Bone marrow (tissue), 2 donors: ENCODE measurements at regions not wholly inside any gene's neighbourhood (a gene's known extent, or its start where the extent isn't known, plus 50 kb on each side); places are given as distances from the start of the nearest gene placed in this dataset.
"Not testable (repeated sequence)": the region's sequence is repeated elsewhere in the genome, so short reads cannot be mapped to it uniquely, and the experiment has no call there.

ENCODE experiments used
- DNase-seq, 2 donors: peaks; one replicate each; lab custom pipeline; 2025; lab: John Stamatoyannopoulos, UW

DNA sequence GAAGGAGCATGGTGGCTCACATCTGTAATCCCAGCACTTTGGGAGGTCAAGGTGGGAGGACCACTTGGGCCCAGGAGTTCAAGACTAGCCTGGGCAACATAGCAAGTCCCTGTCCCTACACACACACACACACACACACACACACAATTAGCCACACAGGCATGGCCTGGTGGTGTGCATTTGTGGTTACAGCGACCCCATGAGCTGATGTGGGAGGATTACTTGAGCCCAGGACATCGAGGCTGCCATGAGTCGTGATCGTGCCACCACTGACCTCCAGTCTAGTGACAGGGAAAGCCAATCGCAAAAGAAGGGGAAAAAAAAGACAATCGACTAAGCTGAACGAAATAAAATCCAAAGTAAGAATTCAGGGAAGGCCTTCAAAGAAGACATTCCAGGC is 67.9 kb downstream of the TBX3 start:
- no peak for DNase-seq

DNA sequence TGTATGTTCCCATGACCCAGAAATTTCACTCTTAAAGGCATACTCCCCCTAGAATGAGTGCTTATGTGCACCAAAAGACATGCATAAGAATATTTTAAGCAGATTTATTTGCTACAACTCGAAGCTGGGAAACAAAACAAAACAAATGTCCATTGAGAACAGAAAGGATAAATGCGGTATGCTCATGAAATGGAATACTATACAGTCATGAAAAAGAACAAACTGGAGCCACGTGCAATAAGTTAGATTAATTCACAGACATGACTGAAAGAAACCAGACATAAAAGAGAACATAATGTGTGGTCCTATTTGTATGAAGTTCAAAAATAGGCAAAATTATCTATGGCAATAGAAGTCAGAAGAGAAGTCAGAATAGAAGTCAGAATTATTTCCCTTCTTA is 69.9 kb downstream of the TBX3 start:
- DNase-seq: no peak

DNA sequence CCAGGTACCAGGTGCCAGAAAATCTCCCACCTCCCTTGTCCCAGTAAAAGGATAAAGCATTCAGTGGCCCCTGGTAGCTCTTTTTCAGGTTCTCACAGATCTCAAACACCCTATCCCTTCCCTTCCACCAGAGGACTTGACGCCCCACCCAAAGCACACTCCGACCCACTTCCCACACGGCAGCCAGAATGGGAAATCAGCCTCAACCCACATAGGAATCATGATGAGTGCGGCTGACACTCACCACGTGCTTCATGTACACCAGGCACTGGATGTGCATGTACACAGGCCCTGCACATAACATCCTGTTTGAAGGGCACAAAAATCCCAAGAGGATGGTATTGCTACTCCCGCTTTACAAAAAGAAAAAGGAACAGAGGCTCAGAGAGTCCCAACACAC is 71.9 kb downstream of the TBX3 start:
- no peak for DNase-seq

DNA sequence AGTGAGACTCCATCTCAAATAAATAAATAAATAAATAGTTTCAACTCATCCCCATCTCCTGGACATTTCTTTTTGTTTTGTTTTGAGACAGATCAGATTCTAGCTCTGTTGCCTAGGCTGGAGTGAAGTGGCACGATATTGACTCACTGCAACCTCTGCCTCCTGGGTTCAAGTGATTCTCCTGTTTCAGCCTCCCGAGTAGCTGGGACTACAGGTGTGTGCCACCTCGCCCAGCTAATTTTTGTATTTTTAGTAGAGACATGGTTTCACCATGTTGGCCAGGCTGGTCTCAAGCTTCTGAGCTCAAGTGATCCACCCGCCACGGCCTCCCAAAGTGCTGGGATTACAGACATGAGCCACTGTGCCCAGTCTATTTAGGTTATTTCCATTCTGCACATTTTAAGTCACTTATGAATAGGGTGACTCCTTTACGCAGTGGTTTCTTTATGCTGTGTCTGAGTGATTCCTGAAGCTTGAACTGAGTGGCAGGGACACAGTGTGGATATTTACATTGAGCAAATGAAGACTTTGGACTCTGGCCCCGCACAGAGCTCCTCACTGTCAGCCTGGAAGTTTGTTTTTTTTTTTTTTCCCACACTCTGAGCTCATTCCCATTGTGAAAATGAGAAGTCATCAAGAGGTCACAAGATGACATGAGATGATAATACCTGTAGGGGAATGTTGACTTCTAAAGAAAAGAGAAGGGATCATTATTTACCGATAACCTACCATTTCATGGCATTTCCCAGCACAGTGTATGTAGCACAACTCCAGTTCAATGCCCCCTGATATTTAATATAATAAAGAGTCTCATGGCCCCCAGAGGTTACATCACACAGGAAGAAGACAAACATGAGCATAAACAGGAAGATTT is 72.6 kb downstream of the TBX3 start:
- no peak for DNase-seq

DNA sequence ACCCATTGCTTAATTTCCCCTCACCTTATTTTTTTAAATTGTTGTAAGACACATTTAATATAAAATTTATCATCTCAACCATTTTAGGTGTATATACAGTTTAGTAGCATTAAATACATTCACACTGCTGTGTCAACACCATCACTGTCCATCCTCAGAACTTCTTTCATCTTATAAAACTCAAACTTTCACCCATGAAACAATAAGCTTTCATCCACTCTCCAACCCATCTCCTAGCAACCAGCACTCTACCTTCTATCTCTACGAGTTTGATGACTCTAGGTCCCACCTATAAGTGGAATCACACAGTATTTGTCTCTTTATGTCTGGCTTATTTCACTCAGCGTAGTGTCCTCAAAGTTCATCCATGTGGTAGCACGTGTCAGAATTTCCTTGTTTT is 75.5 kb downstream of the TBX3 start:
- no peak for DNase-seq

DNA sequence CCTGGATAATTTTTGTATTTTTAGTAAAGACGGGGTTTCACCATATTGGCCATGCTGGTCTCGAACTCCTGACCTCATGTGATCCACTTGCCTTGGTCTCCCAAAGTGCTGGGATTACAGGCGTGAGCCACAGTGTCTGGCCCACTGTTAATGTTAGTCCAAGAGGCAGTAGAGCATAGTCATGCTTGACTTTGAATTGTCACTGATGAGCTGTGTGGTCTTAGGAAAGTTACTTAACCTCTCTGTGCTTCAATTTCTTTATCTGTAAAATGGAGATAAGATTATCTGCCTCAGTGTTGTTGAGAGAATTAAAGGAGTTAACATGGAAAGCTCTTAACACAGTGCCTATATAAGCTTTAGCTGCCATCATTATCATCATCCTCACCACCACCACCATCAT is 78.1 kb downstream of the TBX3 start:
- DNase-seq: no peak

DNA sequence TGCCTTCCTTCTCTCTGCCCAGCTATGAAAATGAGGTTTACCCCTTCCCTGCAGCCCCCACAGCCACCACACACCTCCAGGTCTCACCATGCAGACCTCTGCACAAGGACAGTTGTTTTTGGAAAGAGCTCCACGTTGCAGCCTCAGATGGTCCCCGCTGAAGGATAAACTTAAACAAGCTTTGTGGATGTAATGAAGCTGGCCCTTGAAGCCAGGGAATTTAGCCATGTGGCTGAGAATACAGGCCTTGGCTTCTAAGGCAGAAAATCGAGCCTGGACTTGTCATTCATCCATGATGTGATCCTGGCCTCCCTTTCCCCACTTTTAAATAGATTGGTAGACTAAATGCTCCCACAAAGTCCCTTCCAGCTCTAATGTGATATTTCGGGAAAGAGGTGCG is 79.4 kb downstream of the TBX3 start:
- DNase-seq: no peak

DNA sequence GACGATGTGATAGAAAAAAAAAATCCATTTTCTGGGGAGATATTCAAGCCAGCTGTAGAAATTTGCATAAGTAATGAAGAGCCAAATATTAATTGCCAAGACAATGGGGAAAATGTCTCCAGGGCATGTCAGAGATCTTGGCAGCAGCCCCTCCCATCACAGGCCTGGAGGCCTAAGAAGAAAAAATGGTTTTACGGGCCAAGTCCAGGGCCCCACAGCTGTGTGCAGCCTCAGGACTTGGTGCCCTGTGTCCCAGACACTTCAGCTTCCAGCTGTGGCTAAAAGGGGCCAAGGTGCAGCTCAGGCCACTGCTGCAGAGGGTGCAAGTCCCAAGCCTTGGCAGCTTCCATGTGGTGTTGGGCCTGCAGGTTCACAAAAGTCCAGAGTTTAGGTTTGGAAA is 83.4 kb downstream of the TBX3 start:
- not testable (repeated sequence) for DNase-seq

DNA sequence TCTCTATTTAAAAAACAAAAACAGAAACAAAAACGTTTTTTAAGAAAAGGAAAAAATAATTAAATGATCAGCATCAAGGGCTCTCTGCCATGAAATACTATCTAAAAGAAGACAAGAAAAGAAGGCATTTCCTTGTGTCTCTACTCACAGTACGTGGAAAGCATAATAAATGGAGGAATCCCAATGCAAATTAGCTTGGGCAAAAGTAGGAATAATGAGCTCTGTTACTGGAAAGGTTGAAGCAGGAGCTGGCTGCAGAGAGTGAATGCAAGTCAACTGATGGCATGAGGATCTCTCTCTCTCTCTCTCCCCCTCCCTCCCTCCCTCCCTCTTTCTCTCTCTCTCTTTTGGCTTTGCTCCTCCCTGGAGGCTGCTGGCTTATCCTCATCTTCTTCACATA is 85.9 kb downstream of the TBX3 start:
- DNase-seq: no peak

DNA sequence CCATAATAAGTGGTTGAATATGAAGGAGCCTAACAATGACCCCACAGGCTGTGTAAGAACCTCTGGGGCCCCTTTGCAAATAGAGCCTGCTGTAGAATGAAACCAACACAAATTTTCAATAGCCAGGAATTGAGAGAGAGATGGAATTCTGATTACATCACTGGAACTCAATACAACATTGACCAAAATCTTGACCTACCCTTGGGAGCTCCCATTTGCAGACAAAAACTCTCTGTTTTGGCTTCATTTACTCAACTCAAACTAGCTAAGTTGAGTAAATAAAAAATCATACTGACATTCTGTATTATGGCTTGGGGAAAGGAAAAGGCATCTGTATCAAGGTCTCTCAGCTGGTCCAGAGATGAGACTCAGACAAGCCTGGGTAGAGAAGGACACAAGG is 91.0 kb downstream of the TBX3 start:
- DNase-seq: no peak

DNA sequence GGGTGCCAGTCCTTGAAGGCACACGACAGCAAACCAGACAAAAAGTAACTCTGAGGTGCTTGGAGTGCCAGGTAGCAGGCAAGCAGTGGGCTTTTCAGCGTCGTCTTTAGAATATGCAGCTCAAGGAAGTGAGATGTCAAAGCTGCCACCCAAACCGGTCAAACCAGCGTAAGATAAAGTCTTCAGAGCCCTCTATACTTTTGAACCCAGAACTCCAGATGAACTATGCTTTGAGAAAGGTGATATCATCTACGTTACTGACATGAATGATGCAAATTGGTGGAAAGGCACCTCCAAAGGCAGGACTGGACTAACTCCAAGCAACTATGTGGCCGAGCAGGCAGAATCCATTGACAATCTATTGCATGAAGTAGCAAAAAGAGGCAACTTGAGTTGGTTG is 95.9 kb downstream of the TBX3 start:
- no peak for DNase-seq

DNA sequence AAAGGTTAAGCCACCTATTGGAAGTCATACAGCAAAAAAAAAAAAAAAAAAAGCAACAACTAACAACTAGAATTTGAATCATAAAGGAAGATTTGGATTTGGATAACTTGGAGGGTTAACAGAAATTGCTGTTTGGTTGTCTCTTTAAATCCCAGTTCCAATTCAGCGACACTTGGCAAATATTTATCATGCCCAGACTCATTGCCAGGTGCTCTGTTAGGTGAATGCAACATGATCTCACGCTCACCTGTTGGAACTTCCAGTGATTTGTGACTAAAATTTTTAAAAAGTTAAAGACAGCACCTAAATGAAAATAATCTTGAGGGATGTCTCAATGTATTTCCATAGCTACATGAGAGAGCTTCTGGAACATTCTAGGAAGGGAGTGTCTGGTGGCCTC is 103.7 kb downstream of the TBX3 start:
- no peak for DNase-seq

DNA sequence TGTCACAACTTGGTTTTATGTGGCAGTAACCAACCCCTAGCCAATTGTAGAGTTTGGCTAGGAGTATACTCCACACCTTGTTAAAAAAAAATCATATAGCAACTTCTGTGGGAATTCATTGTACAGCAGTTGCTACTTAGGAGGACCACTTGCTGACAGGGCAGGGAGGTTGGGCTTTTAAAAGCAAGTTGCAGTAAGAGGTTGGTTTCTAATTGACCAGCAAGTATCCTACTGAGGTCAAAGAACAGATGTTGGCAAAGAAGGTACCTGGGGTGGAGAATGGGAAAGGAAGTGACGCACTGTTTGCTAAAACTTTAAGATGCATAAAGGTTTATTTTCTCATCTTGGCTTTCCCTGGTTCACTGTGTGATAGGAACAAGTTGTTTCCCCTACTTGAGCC is 104.6 kb downstream of the TBX3 start:
- no peak for DNase-seq

DNA sequence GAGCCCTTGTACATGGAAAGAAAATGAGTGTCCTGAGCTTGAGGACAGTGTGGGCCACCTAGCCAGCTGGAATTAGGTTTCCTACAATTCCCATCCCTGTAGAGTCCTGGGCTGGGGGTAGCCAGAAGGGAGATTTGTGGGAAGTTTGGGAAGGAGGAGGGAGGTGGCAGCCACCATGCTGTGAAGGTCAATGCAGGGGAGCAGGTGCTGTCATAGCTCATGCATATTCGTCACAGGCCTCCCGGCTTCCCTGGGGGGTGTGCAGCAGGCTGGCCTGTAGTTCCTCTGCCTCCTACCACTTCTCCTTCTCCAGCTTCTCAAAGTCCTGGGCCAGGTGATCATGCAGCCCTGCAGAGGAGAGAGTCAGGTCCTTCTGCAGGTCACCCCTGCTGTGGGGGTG is 121.3 kb downstream of the TBX3 start:
- DNase-seq: no peak

DNA sequence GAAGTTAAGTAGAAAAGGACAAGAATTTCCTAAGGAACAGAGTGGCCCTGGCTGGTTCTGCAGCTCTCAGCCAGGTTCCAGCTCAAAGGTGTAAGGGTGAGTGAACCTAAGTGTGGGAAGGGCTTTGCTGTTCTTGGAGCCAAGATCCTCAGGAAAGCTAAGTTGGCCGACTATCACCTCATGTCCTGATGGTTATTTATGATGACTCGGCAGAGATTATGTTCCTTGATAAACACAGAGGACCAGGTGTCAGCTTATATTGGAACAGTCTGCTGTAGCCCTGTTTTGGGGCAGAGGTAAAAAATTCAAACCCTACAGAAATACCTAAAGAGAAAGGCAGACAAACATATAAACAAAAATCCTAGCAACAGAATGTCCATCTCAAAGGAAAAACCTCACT is 128.5 kb downstream of the TBX3 start:
- DNase-seq: no peak

DNA sequence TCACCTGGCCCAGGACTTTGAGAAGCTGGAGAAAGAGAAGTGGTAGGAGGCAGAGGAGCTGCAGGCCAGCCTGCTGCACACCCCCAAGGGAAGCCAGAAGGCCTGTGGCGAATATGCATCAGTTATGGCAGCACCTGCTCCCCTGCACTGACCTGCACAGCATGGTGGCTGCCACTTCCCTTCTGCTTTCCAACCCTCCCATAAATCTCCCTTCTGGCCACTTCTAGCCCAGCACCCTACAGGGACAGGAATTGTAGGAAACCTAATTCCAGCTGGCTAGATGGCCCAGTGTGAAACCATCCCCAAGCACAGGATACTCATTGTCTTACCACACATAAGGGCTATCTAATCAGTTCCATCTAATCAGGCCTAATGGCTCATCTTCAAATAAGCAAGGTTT is 136.3 kb downstream of the TBX3 start:
- DNase-seq: no peak

DNA sequence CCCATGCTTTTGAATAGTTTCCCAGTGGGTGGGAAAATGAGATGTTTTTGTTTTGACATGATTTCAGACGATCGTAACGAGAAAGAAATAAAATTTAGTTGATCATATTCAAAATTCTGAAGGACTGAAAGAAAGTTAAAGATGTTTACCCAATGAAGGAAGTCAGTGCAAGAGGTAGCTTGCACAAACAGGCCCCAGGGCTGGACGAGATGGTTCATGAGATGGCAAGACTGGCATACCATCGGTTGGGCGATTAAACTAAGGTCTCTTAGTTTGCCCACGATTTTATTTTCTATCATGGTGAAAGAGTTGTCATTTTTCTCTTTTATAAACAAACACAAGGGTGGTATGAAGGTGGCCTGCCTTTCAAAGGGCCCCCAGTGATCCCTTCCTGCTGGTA is 124.5 kb upstream of the TBX5 start:
- no peak for DNase-seq

DNA sequence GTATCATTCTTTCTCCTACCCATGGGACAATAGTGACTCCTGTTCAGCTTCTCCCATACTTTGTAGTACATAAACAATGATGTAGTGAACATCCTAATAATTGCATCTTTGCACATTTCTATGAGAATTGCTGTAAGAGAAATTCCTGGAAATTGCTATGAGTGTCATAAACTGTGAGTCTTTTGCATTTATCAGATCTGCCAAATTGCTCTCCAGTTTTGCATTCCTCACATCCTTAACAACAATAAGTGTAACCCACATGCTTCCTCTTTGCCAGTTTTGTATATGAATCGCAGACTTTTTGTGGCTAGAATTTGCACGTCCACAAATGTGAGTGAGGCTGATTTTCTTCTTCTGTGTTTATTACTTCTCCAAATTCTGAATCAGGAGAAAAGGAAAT is 124.0 kb upstream of the TBX5 start:
- DNase-seq: no peak

DNA sequence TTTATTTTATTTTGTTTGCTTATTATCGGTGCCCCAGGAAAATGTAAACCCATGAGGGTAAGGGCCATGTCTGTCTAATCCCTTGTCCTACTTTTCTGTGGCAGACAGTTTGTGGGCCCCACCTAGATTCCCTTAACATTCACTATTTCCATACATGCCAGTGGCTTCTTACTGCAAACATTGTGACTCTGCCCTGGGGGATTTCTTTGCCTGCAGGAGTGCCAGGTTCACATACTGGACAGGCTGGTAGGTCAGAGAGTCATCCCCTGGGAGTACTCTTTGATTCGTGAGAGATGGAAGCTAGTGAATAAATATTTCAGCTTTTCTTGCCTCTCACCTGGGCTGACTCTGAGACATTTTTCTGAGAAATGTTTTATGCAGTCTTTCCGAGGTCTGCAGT is 122.8 kb upstream of the TBX5 start:
- DNase-seq: no peak

DNA sequence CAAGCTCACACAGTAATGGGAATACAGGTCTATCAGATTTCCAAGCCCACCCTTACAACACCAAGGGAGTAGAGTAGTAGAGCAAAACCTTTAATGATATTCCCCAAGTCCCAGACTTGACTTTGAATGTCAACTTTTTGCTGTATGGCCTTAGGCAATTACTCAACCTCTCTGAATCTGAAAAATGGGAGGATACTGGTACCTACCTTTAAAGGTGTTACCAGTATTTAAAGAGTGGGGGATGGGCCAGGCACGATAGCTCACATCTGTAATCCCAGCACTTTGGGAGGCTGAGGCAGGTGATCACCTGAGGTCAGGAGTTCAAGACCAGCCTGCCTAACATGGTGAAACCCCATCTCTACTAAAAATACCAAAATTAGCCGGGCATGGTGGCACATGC is 115.2 kb upstream of the TBX5 start:
- not testable (repeated sequence) for DNase-seq

DNA sequence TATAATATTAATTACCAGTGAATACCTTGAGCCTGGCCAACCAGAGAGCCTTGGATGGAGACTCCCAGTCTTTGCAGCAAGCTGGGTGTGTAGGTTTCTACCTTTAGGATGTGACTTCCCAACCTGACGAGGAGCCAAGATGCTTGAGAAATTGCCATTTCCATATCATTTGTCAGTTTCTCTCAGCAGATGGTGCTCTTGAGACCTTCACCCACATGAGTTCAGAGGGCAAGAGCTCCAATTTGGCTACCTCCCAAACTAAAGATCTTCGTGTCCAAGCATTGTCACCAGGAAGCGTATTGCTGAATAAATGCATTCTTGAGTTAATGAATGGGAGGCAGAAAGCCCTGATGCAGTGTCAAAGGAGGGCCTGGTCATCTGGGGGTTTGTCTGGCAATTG is 106.4 kb upstream of the TBX5 start:
- DNase-seq: no peak

DNA sequence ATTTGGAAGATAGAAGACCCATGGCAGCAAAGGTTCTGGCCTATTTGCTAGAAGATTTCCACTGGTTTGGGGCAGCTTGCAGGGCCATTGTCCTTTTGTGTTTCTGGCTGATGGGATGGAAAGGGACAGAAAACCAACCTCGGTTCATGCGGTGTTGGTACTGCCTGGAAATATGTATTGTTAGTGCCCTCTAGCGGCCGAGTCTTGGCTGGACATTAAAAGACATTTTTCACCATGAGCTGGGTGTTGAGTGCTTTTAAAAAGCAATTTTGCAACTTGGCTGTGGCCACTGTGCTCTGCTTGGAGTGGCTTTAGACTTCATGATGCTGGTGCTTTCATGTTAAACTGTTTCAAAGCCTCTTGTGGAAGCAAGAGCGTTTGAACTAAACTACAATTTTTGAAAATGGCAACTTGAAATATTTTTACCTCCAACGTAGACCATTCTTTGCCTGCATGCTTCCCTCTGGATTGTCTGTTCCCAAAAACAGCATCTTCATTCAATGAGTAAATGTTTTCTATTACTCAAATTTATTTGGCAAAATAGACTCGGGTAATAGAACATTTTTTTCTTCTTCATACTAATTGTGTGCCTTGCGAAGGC is 102.7 kb upstream of the TBX5 start:
- peak in 1 of 2 donors; percentile 3 for DNase-seq

DNA sequence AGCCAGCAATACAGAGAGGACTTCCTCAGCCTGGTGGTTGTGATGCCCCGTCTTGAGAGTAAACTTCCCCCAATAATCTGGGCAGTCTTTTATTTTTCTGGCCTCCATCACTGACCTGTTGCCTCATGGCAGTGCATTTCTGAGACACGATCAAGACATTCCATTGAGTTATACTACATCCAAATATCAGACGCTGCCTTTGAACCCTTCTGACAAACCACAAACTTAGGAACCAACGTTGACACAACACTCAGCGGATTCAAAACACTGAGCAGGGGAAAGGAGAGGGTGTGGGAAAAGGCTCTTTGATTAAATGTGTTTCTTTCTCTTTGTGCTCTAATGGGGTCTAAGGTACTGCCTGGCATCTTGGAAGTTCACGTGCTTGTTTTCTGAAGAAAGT is 100.7 kb upstream of the TBX5 start:
- DNase-seq: no peak

DNA sequence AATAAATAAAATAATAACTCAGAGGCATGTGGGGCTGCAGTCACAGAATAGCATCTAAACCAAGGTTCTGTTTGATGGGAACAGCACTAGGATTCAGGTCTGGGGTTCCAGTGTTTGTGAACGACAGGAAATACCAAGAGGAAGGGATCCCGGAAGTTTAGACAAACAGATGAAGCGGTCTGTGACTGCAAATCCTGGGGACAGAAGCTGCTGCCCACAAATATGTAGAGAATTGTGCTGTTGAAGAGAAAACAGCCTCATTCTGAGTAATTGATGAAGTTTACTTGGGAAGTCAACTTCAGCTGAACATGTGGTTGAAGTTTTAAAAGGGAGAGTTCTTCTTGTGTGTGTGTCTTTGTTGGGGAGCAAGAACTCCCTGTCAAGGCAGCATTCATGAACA is 98.4 kb upstream of the TBX5 start:
- DNase-seq: no peak
